ENCODE measurements at regions not wholly inside any gene's neighbourhood (a gene's known extent, or its start where the extent isn't known, plus 50 kb on each side); places are given as distances from the start of the nearest gene placed in this dataset.

DNA sequence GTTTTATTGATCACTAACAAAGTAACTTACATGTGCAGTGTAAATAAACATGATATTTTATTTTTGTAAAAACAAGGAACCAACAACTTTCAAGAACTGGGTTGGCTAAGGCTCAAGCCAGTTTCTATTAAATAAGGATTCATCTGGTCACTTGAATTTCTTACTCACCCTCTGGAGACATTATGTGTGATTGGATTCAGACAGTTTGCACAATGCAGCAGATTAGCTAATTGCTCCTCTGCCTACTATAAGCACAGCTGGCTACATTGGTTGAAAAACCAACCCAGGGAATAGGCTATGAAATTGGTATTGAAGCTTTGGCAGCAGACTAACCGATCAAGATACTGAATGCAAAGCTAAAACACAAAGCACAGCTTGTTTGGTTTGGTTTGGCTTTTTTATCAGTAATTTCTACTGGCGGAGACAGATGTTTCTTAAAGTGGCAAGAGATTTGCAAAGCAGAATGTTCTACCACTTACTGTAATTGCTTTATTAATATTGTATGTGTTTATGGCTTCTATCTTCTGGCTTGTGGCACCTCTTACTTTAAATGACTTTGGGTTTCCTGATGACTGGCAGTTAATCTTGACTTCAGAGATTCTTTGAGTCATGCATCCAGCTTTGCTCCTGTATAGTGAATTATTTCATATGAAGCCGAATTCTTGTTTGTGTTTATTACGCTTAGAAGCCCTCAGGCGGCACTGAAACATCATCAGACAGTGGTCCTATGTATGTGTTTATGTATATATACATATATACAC is 231.5 kb downstream of the MPDZ start:
- no peak for TF ChIP-seq EZH2phosphoT487 (IDR thresholded peaks at IDR 0.05; ENCODE audit: insufficient read depth, low read depth)
- no peak for TF ChIP-seq EZH2 (IDR thresholded peaks at IDR 0.05; ENCODE audit: insufficient read depth, poor library complexity, severe bottlenecking)
